DND-41 (cell line): ENCODE measurements at regions not wholly inside any gene's neighbourhood (a gene's known extent, or its start where the extent isn't known, plus 50 kb on each side); places are given as distances from the start of the nearest gene placed in this dataset.

ENCODE experiments used
- EZH2 ChIP-seq: IDR thresholded peaks from 3 replicates; pipeline ENCODE4 v1.6.1; 2012; ENCODE audit warnings: borderline replicate concordance, low read depth, mild to moderate bottlenecking, moderate library complexity, low read length, inconsistent platforms; ENCODE audit not compliant: severe bottlenecking
- TF ChIP-seq, protein P1 (sequence below): IDR thresholded peaks from 2 replicates; pipeline ENCODE4 v1.5.1; 2012; ENCODE audit warnings: borderline replicate concordance, low read length, moderate library complexity, mild to moderate bottlenecking; ENCODE audit not compliant: poor library complexity, severe bottlenecking; ENCODE audit errors: extremely low read depth

DNA sequence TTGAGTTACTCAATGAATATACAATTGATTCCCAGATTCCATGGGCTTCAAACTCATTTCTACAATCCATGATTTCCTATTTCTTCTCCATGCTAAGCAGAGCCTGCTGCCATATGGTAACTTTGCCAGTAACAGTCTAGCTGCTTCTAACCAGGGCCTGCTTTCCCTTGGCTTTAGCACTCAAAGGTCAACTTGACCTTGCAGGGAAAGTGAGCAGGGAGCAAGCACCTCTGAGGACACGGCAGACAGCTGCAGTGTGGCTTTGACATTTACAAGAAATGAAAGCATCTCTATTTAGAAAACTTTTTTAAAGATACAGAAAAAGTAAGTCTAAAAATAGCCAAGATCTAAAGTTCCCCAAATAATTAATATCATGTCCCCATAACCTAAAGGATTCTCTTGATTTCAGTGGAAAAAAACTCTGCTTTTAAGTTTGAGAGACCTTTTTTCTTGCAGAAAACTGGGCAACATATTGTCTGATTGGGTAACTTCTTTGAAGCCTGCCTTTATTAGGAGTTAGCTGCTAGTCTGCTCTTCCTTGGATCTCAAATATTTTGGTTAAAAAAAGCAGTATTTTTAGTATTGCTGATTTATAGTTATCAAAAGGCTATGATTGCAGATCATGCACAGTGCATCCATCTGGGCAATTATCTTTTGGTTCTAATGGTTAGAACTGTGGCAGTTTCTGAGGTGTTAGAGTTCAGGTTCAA, 257.9 kb downstream of the AHR start:
- TF ChIP-seq, protein P1, sequence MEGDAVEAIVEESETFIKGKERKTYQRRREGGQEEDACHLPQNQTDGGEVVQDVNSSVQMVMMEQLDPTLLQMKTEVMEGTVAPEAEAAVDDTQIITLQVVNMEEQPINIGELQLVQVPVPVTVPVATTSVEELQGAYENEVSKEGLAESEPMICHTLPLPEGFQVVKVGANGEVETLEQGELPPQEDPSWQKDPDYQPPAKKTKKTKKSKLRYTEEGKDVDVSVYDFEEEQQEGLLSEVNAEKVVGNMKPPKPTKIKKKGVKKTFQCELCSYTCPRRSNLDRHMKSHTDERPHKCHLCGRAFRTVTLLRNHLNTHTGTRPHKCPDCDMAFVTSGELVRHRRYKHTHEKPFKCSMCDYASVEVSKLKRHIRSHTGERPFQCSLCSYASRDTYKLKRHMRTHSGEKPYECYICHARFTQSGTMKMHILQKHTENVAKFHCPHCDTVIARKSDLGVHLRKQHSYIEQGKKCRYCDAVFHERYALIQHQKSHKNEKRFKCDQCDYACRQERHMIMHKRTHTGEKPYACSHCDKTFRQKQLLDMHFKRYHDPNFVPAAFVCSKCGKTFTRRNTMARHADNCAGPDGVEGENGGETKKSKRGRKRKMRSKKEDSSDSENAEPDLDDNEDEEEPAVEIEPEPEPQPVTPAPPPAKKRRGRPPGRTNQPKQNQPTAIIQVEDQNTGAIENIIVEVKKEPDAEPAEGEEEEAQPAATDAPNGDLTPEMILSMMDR: no peak
- no peak for TF ChIP-seq EZH2
